DMS153 (cell line): ENCODE measurements at regions not wholly inside any gene's neighbourhood (a gene's known extent, or its start where the extent isn't known, plus 50 kb on each side); places are given as distances from the start of the nearest gene placed in this dataset.
A peak's percentile ranks its signal among the peaks of the same experiment; 100 is the strongest.

Experiments
- DNase-seq: peaks from one replicate; lab custom pipeline; 2025; lab: John Stamatoyannopoulos, UW

- no peak for DNase-seq
Measured at GRCh38 chr16:54365990-54366634, 79.5 kb upstream of the IRX3 start.

GRCh38 chr16:54363766-54364165, 77.2 kb upstream of the IRX3 start:
- no peak for DNase-seq

- no peak for DNase-seq
Measured at GRCh38 chr16:54362591-54363206, 76.1 kb upstream of the IRX3 start.

GRCh38 chr16:54361246-54361645, 74.7 kb upstream of the IRX3 start:
- DNase-seq = no peak

- no peak for DNase-seq
Measured at GRCh38 chr16:54360681-54361080, 74.1 kb upstream of the IRX3 start.

- DNase-seq = no peak
Measured at GRCh38 chr16:54359555-54359954, 73.0 kb upstream of the IRX3 start.

GRCh38 chr16:54359081-54359480, 72.5 kb upstream of the IRX3 start:
- DNase-seq = no peak

- no peak for DNase-seq
Measured at GRCh38 chr16:54356391-54356790, 69.8 kb upstream of the IRX3 start.

GRCh38 chr16:54355251-54355650, 68.7 kb upstream of the IRX3 start:
- no peak for DNase-seq

GRCh38 chr16:54353097-54353496, 66.5 kb upstream of the IRX3 start:
- DNase-seq = peak; percentile 9

- no peak for DNase-seq
Measured at GRCh38 chr16:54351171-54351570, 64.6 kb upstream of the IRX3 start.

GRCh38 chr16:54347961-54348360, 61.4 kb upstream of the IRX3 start:
- DNase-seq = no peak

- DNase-seq = no peak
Measured at GRCh38 chr16:54346041-54346440, 59.5 kb upstream of the IRX3 start.

- DNase-seq = no peak
Measured at GRCh38 chr16:54344646-54345630, 58.4 kb upstream of the IRX3 start.

- DNase-seq = no peak
Measured at GRCh38 chr16:54342966-54343365, 56.4 kb upstream of the IRX3 start.

- no peak for DNase-seq
Measured at GRCh38 chr16:54341892-54342776, 55.5 kb upstream of the IRX3 start.

- no peak for DNase-seq
Measured at GRCh38 chr16:54340531-54340930, 53.9 kb upstream of the IRX3 start.

- no peak for DNase-seq
Measured at GRCh38 chr16:54336631-54337204, 50.1 kb upstream of the IRX3 start.
